ENCODE measurements at regions not wholly inside any gene's neighbourhood (a gene's known extent, or its start where the extent isn't known, plus 50 kb on each side); places are given as distances from the start of the nearest gene placed in this dataset.

DNA sequence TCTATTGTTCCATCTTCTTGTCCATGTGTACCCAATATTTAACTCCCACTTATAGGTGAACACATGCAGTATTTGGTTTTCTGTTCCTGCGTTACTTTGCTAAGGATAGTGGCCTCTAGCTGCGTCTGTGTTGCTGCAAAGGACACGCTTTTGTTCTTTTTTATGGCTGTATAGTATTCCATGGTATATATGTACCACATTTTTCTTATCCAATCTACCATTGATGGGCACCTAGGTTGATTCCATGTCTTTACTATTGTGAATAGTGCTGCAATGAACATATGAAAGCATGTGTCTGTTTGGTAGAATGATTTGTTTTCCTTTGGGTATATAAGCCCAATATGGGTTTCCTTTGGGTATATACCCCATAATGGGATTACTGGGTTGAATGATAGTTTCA is 77.3 kb upstream of the MMADHC start:
- TF ChIP-seq, protein P1, sequence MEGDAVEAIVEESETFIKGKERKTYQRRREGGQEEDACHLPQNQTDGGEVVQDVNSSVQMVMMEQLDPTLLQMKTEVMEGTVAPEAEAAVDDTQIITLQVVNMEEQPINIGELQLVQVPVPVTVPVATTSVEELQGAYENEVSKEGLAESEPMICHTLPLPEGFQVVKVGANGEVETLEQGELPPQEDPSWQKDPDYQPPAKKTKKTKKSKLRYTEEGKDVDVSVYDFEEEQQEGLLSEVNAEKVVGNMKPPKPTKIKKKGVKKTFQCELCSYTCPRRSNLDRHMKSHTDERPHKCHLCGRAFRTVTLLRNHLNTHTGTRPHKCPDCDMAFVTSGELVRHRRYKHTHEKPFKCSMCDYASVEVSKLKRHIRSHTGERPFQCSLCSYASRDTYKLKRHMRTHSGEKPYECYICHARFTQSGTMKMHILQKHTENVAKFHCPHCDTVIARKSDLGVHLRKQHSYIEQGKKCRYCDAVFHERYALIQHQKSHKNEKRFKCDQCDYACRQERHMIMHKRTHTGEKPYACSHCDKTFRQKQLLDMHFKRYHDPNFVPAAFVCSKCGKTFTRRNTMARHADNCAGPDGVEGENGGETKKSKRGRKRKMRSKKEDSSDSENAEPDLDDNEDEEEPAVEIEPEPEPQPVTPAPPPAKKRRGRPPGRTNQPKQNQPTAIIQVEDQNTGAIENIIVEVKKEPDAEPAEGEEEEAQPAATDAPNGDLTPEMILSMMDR (conservative IDR thresholded peaks at IDR 0.05; ENCODE audit: low read depth, low read length) = no peak
- TF ChIP-seq EZH2 (IDR thresholded peaks at IDR 0.05; ENCODE audit: low read length, unreplicated experiment) (no peak), EZH2phosphoT487 (IDR thresholded peaks at IDR 0.05; ENCODE audit: borderline replicate concordance, low read length) (no peak)

Data from PC-3 (cell line).